ENCODE measurements at regions not wholly inside any gene's neighbourhood (a gene's known extent, or its start where the extent isn't known, plus 50 kb on each side); places are given as distances from the start of the nearest gene placed in this dataset.

DNA sequence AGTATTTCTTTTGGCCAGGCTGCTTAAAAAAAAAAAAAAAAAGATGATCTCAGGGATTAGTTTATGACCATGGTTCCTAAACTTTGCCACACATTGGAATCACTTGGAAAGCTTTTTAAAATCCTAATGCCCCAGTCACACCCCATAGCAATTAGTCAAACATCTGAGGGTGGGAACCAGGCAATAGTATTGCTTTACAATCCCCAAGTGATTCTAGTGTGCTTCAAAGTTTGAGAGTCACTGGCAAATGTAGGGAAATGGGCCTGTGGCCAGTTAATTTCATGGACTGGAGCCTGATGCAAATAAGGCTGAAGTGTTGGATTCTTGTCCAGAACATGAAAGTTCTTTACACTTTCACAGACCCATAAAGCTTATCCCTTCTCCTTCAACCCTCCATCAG is 374.6 kb upstream of the ESRRG start:
- Histone ChIP-seq H2AK5ac (ENCODE audit: low read depth, low read length) (no peak overlapping the region), H3K4me3 (ENCODE audit: low read length in 2 of 2) (no peak overlapping the region), H4K91ac (ENCODE audit: low read depth, low read length, poor library complexity) (no peak overlapping the region), H3K4ac (ENCODE audit: low read length) (no peak overlapping the region), H2BK15ac (ENCODE audit: low read length) (no peak overlapping the region), H2BK5ac (ENCODE audit: low read length) (no peak overlapping the region), H3K9ac (ENCODE audit: low read depth, low read length, poor library complexity) (no peak overlapping the region), H2BK120ac (ENCODE audit: low read depth, low read length) (no peak overlapping the region), H3K23ac (ENCODE audit: low read depth, low read length, poor library complexity) (no peak overlapping the region), H3K9me3 (replicated peaks in 1 of 2; ENCODE audit: control insufficient read depth in 2 of 2, insufficient read depth in 1 of 2, low read depth in 1 of 2, low read length in 2 of 2) (no peaks in the 10 kb centered on the region), H3K4me2 (ENCODE audit: insufficient read depth, low read length, poor library complexity, severe bottlenecking) (no peak overlapping the region), H3K36me3 (replicated peaks in 1 of 2; ENCODE audit: control insufficient read depth in 2 of 2, insufficient read depth in 2 of 2, low read length in 2 of 2) (no peaks in the 10 kb centered on the region), H3K18ac (ENCODE audit: low read length) (no peak overlapping the region), H4K8ac (ENCODE audit: low read depth, low read length) (no peak overlapping the region), H3K14ac (ENCODE audit: low read length) (no peak overlapping the region), H2BK12ac (ENCODE audit: low read length) (no peak overlapping the region), H3K79me1 (ENCODE audit: low read depth, low read length) (no peaks in the 10 kb centered on the region), H3K27me3 (ENCODE audit: control insufficient read depth in 3 of 3, insufficient read depth in 3 of 3, low read depth in 1 of 3, low read length in 3 of 3) (peaks cover 0 to 4% (median 0%) of the 10 kb centered on the region in 3 experiments), H3K4me1 (ENCODE audit: control insufficient read depth in 2 of 2, insufficient read depth in 1 of 2, low read depth in 1 of 2, low read length in 2 of 2) (no peaks in the 10 kb centered on the region), H2AFZ (ENCODE audit: low read length) (no peak overlapping the region), H3K27ac (replicated peaks; ENCODE audit: low read length) (no peak overlapping the region)
- DNase-seq (ENCODE audit: low spot score), result no peak

DNA sequence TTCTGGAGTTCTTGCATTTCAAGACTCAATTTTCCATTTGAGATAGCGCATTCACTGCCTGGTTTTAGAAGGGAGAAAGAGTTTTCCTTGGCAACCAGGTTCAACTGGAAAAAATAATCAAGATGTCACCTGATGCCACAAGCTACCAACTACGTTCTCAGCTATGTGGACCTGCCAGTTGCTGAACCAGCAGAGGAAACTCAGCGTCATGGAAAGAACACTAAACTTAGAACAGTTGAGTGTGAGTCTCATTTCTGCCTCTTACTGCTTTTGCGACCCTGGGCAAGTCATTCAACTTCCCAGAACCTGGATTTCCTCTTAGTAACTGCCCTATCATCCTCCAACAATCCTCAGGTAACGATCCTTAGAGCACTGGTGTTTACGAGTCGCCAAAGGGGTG is 373.0 kb upstream of the ESRRG start:
- no peaks in the 10 kb centered on the region for H3K79me1 ChIP-seq (ENCODE audit: low read depth, low read length)
- H3K27ac ChIP-seq (replicated peaks; ENCODE audit: low read length), result no peak overlapping the region
- H3K27me3 ChIP-seq (ENCODE audit: control insufficient read depth in 3 of 3, insufficient read depth in 3 of 3, low read depth in 1 of 3, low read length in 3 of 3), result peaks cover 0 to 4% (median 0%) of the 10 kb centered on the region in 3 experiments
- no peak overlapping the region for H2AK5ac ChIP-seq (ENCODE audit: low read depth, low read length)
- H2BK5ac ChIP-seq (ENCODE audit: low read length), result no peak overlapping the region
- no peak overlapping the region for H3K4me2 ChIP-seq (ENCODE audit: insufficient read depth, low read length, poor library complexity, severe bottlenecking)
- no peak overlapping the region for H3K18ac ChIP-seq (ENCODE audit: low read length)
- no peak overlapping the region for H2BK12ac ChIP-seq (ENCODE audit: low read length)
- H3K23ac ChIP-seq (ENCODE audit: low read depth, low read length, poor library complexity), result no peak overlapping the region
- no peak overlapping the region for H3K4me3 ChIP-seq (ENCODE audit: low read length in 2 of 2)
- H3K4ac ChIP-seq (ENCODE audit: low read length), result no peak overlapping the region
- H3K9ac ChIP-seq (ENCODE audit: low read depth, low read length, poor library complexity), result no peak overlapping the region
- H3K4me1 ChIP-seq (ENCODE audit: control insufficient read depth in 2 of 2, insufficient read depth in 1 of 2, low read depth in 1 of 2, low read length in 2 of 2), result no peaks in the 10 kb centered on the region
- no peak overlapping the region for H2BK15ac ChIP-seq (ENCODE audit: low read length)
- no peaks in the 10 kb centered on the region for H3K9me3 ChIP-seq (replicated peaks in 1 of 2; ENCODE audit: control insufficient read depth in 2 of 2, insufficient read depth in 1 of 2, low read depth in 1 of 2, low read length in 2 of 2)
- WGBS, 2 donors (ENCODE audit: extremely low coverage in 2 of 2, insufficient read length in 2 of 2, insufficient replicate concordance in 1 of 2), result no CpG with 5 or more reads among the region's 7 CpGs
- no peak overlapping the region for H4K8ac ChIP-seq (ENCODE audit: low read depth, low read length)
- H3K14ac ChIP-seq (ENCODE audit: low read length), result no peak overlapping the region
- no peak overlapping the region for H4K91ac ChIP-seq (ENCODE audit: low read depth, low read length, poor library complexity)
- no peak overlapping the region for H2BK120ac ChIP-seq (ENCODE audit: low read depth, low read length)
- no peak overlapping the region for H2AFZ ChIP-seq (ENCODE audit: low read length)
- H3K36me3 ChIP-seq (replicated peaks in 1 of 2; ENCODE audit: control insufficient read depth in 2 of 2, insufficient read depth in 2 of 2, low read length in 2 of 2), result no peaks in the 10 kb centered on the region
- DNase-seq (ENCODE audit: low spot score), result no peak

DNA sequence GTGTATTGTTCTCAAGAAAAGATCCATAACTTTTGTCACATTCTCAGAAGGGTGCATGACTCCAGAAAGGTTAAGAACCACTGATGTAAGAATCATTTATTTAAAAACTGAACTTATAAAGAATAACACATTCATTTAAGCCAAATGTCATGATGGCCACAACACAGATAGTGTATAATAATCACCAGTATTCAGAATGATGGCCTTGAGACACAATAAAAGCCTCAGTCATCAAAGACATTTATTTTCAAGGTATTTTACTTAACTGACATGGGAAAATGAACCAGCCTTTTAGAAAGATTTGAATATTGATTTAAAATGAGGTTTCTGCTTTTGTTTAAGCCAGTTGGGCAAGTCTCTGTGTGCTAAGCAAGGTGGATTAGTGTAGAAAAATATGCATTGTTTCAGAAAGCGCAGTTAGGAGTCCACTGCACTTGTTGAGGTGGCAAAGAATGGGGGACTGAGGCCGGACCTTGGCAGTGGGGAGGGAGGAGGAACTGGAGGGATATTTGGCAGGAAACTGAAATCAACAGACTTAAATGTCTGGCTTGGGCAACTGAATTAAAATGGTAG is 371.9 kb upstream of the ESRRG start:
- no peak overlapping the region for H2BK5ac ChIP-seq (ENCODE audit: low read length)
- WGBS, 2 donors (ENCODE audit: extremely low coverage in 2 of 2, insufficient read length in 2 of 2, insufficient replicate concordance in 1 of 2), result no CpG with 5 or more reads among the region's 2 CpGs
- H3K14ac ChIP-seq (ENCODE audit: low read length), result no peak overlapping the region
- H3K18ac ChIP-seq (ENCODE audit: low read length), result no peak overlapping the region
- H3K36me3 ChIP-seq (replicated peaks in 1 of 2; ENCODE audit: control insufficient read depth in 2 of 2, insufficient read depth in 2 of 2, low read length in 2 of 2), result no peaks in the 10 kb centered on the region
- no peak overlapping the region for H4K8ac ChIP-seq (ENCODE audit: low read depth, low read length)
- no peaks in the 10 kb centered on the region for H3K79me1 ChIP-seq (ENCODE audit: low read depth, low read length)
- H3K27ac ChIP-seq (replicated peaks; ENCODE audit: low read length), result no peak overlapping the region
- no peak overlapping the region for H2AFZ ChIP-seq (ENCODE audit: low read length)
- peaks cover 0 to 4% (median 3%) of the 10 kb centered on the region in 3 experiments for H3K27me3 ChIP-seq (ENCODE audit: control insufficient read depth in 3 of 3, insufficient read depth in 3 of 3, low read depth in 1 of 3, low read length in 3 of 3)
- H3K4me3 ChIP-seq (ENCODE audit: low read length in 2 of 2), result no peak overlapping the region
- H2BK15ac ChIP-seq (ENCODE audit: low read length), result no peak overlapping the region
- peaks cover under 1 to 3% of the 10 kb centered on the region in 2 donors for H3K4me1 ChIP-seq (ENCODE audit: control insufficient read depth in 2 of 2, insufficient read depth in 1 of 2, low read depth in 1 of 2, low read length in 2 of 2)
- no peak for DNase-seq (ENCODE audit: low spot score)
- no peaks in the 10 kb centered on the region for H3K9me3 ChIP-seq (replicated peaks in 1 of 2; ENCODE audit: control insufficient read depth in 2 of 2, insufficient read depth in 1 of 2, low read depth in 1 of 2, low read length in 2 of 2)
- H2BK120ac ChIP-seq (ENCODE audit: low read depth, low read length), result no peak overlapping the region
- no peak overlapping the region for H3K4ac ChIP-seq (ENCODE audit: low read length)
- no peak overlapping the region for H2AK5ac ChIP-seq (ENCODE audit: low read depth, low read length)
- no peak overlapping the region for H3K9ac ChIP-seq (ENCODE audit: low read depth, low read length, poor library complexity)
- no peak overlapping the region for H2BK12ac ChIP-seq (ENCODE audit: low read length)
- no peak overlapping the region for H3K4me2 ChIP-seq (ENCODE audit: insufficient read depth, low read length, poor library complexity, severe bottlenecking)
- H4K91ac ChIP-seq (ENCODE audit: low read depth, low read length, poor library complexity), result no peak overlapping the region
- H3K23ac ChIP-seq (ENCODE audit: low read depth, low read length, poor library complexity), result no peak overlapping the region

DNA sequence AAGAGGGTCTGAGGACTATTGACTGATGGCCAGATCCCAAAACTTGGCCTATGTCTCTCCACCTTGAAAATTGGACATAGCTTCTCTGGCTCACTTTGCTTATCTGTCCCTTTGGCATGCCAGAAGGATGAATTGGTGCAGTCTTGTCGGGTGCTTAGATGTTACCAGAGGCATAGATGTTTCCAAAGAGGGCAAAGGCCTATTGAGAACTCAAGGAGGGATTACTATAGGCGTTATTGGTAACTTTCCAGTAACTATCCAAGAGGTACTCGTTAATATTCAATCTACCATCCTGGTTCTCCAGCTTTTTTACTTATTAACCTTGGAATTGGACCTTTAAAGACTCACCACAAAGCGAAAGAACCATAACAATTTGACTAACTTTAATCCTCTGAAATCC is 368.3 kb upstream of the ESRRG start:
- Histone ChIP-seq H3K27ac (replicated peaks; ENCODE audit: low read length) (no peak overlapping the region), H3K23ac (ENCODE audit: low read depth, low read length, poor library complexity) (no peak overlapping the region), H3K9ac (ENCODE audit: low read depth, low read length, poor library complexity) (no peak overlapping the region), H3K36me3 (replicated peaks in 1 of 2; ENCODE audit: control insufficient read depth in 2 of 2, insufficient read depth in 2 of 2, low read length in 2 of 2) (no peaks in the 10 kb centered on the region), H3K14ac (ENCODE audit: low read length) (no peak overlapping the region), H2BK5ac (ENCODE audit: low read length) (no peak overlapping the region), H3K79me1 (ENCODE audit: low read depth, low read length) (no peaks in the 10 kb centered on the region), H4K8ac (ENCODE audit: low read depth, low read length) (no peak overlapping the region), H3K18ac (ENCODE audit: low read length) (no peak overlapping the region), H3K9me3 (replicated peaks in 1 of 2; ENCODE audit: control insufficient read depth in 2 of 2, insufficient read depth in 1 of 2, low read depth in 1 of 2, low read length in 2 of 2) (no peaks in the 10 kb centered on the region), H3K4me1 (ENCODE audit: control insufficient read depth in 2 of 2, insufficient read depth in 1 of 2, low read depth in 1 of 2, low read length in 2 of 2) (peaks cover 4 to 13% of the 10 kb centered on the region in 2 donors), H2AK5ac (ENCODE audit: low read depth, low read length) (no peak overlapping the region), H3K27me3 (ENCODE audit: control insufficient read depth in 3 of 3, insufficient read depth in 3 of 3, low read depth in 1 of 3, low read length in 3 of 3) (peaks cover 0 to 4% (median 4%) of the 10 kb centered on the region in 3 experiments), H2BK120ac (ENCODE audit: low read depth, low read length) (no peak overlapping the region), H3K4ac (ENCODE audit: low read length) (no peak overlapping the region), H2AFZ (ENCODE audit: low read length) (no peak overlapping the region), H4K91ac (ENCODE audit: low read depth, low read length, poor library complexity) (no peak overlapping the region), H3K4me2 (ENCODE audit: insufficient read depth, low read length, poor library complexity, severe bottlenecking) (no peak overlapping the region), H2BK12ac (ENCODE audit: low read length) (no peak overlapping the region), H2BK15ac (ENCODE audit: low read length) (no peak overlapping the region), H3K4me3 (ENCODE audit: low read length in 2 of 2) (no peak overlapping the region)
- WGBS, 2 donors (ENCODE audit: extremely low coverage in 2 of 2, insufficient read length in 2 of 2, insufficient replicate concordance in 1 of 2), result no CpG with 5 or more reads among the region's 4 CpGs
- DNase-seq (ENCODE audit: low spot score), result no peak

All from neuronal stem cell (in vitro differentiated cells).